ENCODE measurements at regions not wholly inside any gene's neighbourhood (a gene's known extent, or its start where the extent isn't known, plus 50 kb on each side); places are given as distances from the start of the nearest gene placed in this dataset.

DNA sequence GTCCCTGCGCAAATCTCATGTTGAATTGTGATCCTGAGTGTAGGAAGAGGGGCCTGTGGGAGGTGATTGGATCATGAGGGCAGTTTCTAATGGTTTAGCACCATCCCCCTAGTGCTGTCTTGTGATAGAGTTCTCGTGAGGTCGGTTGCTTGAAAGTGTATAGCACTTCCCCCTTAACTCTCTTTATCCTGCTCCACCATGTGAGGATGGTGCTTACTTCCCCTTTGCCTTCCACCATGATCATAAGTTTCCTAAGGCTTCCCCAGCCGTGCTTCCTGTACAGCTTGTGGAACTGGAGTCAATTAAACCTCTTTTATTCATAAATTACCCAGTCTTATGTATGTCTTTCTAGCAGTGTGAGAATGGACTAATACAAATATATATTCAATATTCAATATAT lies 303.7 kb upstream of the SEL1L start:
- TF ChIP-seq, protein P1, sequence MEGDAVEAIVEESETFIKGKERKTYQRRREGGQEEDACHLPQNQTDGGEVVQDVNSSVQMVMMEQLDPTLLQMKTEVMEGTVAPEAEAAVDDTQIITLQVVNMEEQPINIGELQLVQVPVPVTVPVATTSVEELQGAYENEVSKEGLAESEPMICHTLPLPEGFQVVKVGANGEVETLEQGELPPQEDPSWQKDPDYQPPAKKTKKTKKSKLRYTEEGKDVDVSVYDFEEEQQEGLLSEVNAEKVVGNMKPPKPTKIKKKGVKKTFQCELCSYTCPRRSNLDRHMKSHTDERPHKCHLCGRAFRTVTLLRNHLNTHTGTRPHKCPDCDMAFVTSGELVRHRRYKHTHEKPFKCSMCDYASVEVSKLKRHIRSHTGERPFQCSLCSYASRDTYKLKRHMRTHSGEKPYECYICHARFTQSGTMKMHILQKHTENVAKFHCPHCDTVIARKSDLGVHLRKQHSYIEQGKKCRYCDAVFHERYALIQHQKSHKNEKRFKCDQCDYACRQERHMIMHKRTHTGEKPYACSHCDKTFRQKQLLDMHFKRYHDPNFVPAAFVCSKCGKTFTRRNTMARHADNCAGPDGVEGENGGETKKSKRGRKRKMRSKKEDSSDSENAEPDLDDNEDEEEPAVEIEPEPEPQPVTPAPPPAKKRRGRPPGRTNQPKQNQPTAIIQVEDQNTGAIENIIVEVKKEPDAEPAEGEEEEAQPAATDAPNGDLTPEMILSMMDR (IDR thresholded peaks at IDR 0.05): no peak
- no peak for TF ChIP-seq POLR2A (IDR thresholded peaks at IDR 0.05)
